HG03135 (cell line): ENCODE measurements at regions not wholly inside any gene's neighbourhood (a gene's known extent, or its start where the extent isn't known, plus 50 kb on each side); places are given as distances from the start of the nearest gene placed in this dataset.

Experiments used
- ATAC-seq: cut with Tn5 transposase; IDR thresholded peaks from one replicate; pipeline ENCODE4 v1.9.1; 2021; ENCODE audit warnings: mild to moderate bottlenecking, moderate library complexity; ENCODE audit not compliant: unreplicated experiment

- no peak for ATAC-seq
Measured at GRCh38 chr2:19559596-19560240, 201.3 kb upstream of the OSR1 start.

DNA sequence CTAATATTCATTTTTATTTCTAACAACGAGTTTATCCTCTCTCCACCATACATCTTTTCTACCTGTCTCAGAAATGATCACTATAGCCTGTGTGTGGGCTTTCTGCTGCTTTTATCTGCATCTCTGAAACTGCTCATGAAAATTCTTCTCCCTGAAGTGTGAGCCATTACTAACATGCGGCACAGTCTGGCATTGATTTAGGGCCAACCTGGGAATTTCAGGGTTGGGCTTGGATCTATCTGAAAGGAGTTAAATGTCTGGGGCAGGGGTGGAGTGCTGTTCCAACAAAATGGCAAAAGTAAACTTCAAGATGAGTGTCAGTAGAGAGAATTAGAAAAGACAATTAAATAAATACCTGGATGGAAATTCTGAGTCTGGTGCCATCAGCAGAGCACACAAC is 198.2 kb upstream of the OSR1 start:
- ATAC-seq: no peak

DNA sequence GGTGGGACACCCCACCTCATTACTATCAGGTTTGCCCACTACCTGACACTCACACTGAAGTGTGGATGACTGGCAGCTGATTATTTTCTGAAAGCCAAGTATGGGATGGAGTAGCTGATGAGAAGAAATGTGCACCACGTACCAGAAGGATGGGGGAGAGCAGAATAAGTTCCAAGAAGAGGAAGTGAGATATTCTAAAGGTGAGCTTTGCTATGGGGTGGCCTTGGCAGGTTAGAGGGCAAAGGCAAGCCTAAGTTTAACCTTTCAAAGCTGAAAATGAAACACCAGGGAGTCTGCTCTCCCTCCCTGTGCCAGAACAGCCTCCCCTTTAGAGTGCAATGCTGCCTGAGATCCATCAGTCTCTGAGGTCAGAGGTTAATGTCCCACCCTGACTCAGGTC is 196.1 kb upstream of the OSR1 start:
- no peak for ATAC-seq

- no peak for ATAC-seq
Measured at GRCh38 chr2:19552270-19552669, 193.8 kb upstream of the OSR1 start.

DNA sequence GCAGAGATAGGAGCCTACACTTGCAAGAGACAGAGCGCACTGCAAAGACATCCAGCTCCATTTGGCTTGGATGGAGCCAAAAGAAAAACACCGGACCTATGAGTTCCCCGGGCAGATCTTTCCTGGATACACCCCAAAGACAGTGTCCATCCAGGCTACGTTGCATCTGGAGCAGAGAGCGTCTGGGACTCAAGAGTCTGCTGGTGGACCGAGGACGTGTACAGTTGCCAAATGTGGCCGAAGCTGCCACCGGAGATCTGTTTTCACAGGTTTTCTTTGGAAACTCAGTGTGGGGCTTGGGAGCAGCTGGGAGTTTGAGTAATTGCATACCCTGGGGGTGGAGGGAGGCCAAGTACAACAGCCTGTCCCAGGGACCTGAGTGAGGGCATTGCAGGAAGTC is 192.3 kb upstream of the OSR1 start:
- no peak for ATAC-seq

DNA sequence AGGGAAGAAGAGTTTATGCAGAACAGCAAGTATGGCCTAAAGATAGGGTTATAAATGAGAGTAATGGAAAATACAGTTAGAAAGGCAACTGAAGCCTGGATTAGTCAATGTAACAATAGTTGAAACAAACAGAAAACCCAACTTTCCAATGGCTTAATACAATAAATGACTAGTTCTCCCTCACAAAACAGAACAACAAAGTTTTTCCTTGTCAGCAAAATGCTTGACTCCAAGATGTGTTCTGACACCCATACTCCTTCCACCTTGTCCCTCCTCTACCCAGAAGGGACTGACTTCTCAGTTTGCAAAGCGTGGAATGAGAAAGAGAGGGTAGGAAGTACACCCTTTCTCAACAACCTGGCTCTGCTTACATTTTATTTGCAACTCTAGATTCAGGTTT is 191.4 kb upstream of the OSR1 start:
- ATAC-seq: no peak

DNA sequence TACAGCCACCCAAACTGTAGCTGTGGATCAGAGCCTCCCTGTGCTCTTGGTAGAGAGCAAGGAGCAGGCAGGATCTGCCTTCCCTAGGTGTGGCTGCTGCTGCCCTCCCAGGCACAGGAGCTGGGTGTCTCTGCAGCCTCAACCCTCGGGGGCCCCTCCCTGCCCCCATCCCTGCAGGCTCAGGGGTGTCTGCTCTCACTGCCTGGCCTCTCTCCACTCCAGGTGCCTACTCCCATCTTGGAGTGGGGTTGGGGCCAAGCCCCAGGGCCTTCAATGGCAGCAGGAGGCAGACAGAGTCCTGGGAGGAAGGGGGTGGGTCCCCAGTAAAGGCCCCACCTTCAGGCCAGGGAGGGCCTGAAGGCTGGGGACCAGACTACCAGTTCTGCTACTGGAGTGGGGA is 189.7 kb upstream of the OSR1 start:
- ATAC-seq: no peak

GRCh38 chr2:19547321-19547720 is 188.9 kb upstream of the OSR1 start:
- no peak for ATAC-seq

DNA sequence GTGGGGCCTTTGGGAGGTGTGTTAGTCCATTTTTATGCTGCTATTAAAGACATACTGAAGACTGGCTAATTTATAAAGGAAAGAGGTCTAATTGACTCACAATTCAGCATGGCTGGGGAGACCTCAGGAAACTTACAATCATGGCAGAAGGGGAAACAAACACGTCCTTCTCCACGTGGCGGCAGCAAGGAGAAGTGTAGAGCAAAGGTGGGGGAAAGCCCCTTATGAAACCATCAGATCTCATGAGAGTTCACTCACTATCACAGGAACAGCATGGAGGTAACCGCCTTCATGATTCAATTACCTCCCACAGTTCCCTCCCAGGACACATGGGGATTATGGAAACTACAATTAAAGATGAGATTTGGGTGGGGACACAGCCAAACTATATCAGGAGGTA is 187.1 kb upstream of the OSR1 start:
- no peak for ATAC-seq

- ATAC-seq: no peak
Measured at GRCh38 chr2:19543663-19544383, 185.4 kb upstream of the OSR1 start.

DNA sequence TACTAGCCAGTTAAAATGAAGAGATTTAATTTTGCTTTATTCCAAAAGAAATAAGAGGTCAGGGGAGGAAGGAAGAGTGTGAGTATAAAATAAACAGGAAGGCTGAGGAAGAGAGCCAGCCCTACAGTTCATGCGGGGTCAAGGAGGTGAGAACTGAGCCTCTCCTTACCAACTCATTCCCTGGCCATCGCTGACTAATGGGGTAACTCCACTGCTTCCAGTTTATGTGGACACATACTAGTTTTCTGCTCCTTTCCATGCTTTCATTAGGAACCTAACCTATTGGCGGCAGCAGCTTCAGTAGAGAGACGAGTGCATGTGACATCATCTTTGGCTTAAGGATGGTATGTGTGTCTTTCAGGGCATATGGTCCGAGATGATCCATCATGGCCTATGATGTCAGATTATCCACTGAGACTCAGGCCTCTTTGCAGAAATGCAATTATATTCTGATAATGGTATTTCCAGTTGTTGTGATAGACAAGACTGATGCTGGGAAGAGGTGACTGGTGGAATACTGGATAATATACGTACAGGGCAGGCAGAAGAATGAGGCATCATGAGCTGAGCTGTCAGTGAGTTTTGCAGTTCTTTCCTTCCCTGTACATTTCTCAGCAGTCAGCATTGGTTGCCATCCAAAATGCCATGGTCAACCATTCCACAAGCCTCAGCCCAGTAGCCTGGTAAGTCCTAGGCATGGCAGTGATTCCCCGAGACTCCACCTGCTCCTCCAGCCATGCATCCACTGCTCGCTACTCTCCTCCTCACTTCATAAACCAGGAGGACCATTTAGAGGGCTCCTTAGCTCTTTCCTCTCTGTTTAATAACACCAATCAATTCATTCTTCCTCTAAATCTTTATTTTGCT is 184.6 kb upstream of the OSR1 start:
- no peak for ATAC-seq

- ATAC-seq: no peak
Measured at GRCh38 chr2:19541884-19542283, 183.5 kb upstream of the OSR1 start.

- ATAC-seq: no peak
Measured at GRCh38 chr2:19540739-19541525, 182.5 kb upstream of the OSR1 start.

DNA sequence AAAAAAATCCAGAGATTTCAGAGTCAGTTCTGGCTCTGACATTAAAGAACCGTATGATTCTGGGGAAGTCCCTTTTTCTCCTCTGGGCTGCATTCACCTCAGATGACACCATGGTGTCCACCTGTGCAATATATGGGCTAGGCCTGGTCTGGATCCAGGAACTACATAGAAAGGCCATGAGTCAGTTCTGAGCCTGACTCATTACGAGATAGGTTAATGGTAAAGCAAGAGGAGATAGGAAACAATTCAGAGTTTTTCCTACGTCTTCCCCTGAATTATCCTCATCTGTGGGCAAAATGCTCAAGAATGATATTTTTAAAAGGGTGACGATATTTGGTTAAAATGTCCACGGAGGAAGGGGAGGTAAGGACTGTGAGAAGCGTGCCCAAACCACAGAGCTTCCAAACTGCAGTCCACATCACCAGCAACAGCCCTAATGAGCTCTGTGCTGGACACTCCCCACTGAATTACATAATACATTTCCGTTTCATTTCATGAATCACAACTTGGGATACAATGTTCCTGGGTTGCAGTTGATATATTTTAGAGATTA is 180.1 kb upstream of the OSR1 start:
- ATAC-seq: no peak

- ATAC-seq: no peak
Measured at GRCh38 chr2:19536136-19536535, 177.7 kb upstream of the OSR1 start.

GRCh38 chr2:19532547-19533196 is 174.2 kb upstream of the OSR1 start:
- no peak for ATAC-seq

DNA sequence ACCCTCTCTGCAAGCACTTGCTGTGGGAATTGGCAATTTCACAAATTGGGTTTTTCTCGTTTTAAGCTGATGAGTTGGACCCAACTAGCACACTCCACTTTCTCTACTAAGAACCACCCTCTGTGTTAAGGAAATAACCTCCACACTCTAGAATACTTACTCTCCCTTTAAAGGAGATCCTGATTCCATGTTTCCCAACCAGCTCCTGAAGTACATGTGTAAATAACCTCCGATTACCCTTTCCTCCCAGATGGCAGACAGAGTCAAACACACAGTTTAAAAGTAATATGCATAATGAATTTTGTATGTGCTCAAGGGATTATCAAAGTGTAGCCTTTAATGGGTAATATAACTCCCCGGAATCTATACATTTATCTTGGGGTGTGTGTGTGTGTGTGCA is 171.3 kb upstream of the OSR1 start:
- no peak for ATAC-seq

- no peak for ATAC-seq
Measured at GRCh38 chr2:19527771-19528170, 169.3 kb upstream of the OSR1 start.

DNA sequence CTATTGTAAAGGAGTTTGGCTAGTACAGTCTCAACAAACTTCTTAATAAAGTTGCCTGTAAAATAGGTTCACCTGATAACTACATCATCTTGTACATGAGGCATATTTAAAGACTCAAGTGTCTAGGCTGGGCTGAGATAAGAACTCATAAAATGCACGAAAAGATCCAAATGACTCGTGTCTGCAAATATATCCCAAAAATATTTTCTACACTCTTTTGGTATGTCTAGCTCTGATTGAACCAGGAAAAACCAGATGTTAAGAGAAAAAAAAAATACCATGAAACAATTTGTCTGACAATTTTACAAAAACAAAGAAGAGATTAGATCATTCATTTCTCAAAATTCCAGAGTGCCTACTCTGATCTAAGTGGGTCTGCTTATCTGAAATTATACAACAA is 166.9 kb upstream of the OSR1 start:
- no peak for ATAC-seq

GRCh38 chr2:19519045-19519444 is 160.6 kb upstream of the OSR1 start:
- ATAC-seq: no peak
